Smooth muscle cell (in vitro differentiated cells): ENCODE measurements at regions not wholly inside any gene's neighbourhood (a gene's known extent, or its start where the extent isn't known, plus 50 kb on each side); places are given as distances from the start of the nearest gene placed in this dataset.

Source experiments
- DNase-seq: peaks from one replicate; lab custom pipeline; 2025; ENCODE audit not compliant: unreplicated experiment; lab: John Stamatoyannopoulos, UW
- H2AFZ ChIP-seq: fragments of 200-600 bp; sonication (generic); 2 replicates; pipeline ENCODE4 v1.6.0; 2016; ENCODE audit warnings: antibody characterized with exemption, low read depth, mild to moderate bottlenecking
- H3F3A ChIP-seq: fragments of 200-600 bp; sonication (generic); 2 replicates; pipeline ENCODE4 v1.6.0; 2017; ENCODE audit warnings: antibody characterized with exemption, low read depth
- H3K27ac ChIP-seq: fragments of 200-600 bp; sonication (generic); 2 replicates; pipeline ENCODE4 v1.5.1; 2016; ENCODE audit warnings: low read depth, mild to moderate bottlenecking
- H3K27me3 ChIP-seq: fragments of 200-600 bp; sonication (generic); 2 replicates; pipeline ENCODE4 v1.6.1; 2016; ENCODE audit warnings: low read depth, mild to moderate bottlenecking
- H3K36me3 ChIP-seq: fragments of 200-600 bp; sonication (generic); 2 replicates; pipeline ENCODE4 v1.5.1; 2016; ENCODE audit warnings: low read depth
- H3K4me1 ChIP-seq: fragments of 200-600 bp; sonication (generic); 2 replicates; pipeline ENCODE4 v1.5.1; 2016; ENCODE audit warnings: low read depth
- H3K4me2 ChIP-seq: fragments of 200-600 bp; sonication (generic); 2 replicates; pipeline ENCODE4 v1.6.0; 2016; ENCODE audit warnings: mild to moderate bottlenecking
- H3K4me3 ChIP-seq: fragments of 200-600 bp; sonication (generic); 2 replicates; pipeline ENCODE4 v1.5.1; 2016; ENCODE audit warnings: mild to moderate bottlenecking
- H3K79me2 ChIP-seq: fragments of 200-600 bp; sonication (generic); 2 replicates; pipeline ENCODE4 v1.6.0; 2016; ENCODE audit warnings: low read depth, mild to moderate bottlenecking
- H3K9ac ChIP-seq: fragments of 200-600 bp; sonication (generic); 2 replicates; pipeline ENCODE4 v1.6.0; 2016; ENCODE audit warnings: low read depth
- H3K9me3 ChIP-seq: fragments of 200-600 bp; sonication (generic); replicated peaks from 2 replicates; pipeline ENCODE4 v1.5.1; 2016; ENCODE audit warnings: low read depth
- H4K20me1 ChIP-seq: fragments of 200-600 bp; sonication (generic); 2 replicates; pipeline ENCODE4 v1.6.0; 2016; ENCODE audit warnings: low read depth
- CTCF ChIP-seq: fragments of 200-600 bp; sonication (generic); IDR thresholded peaks from 2 replicates; pipeline ENCODE4 v1.5.1; 2017; ENCODE audit warnings: borderline replicate concordance, mild to moderate bottlenecking, antibody characterized with exemption; ENCODE audit not compliant: insufficient read depth, poor library complexity, severe bottlenecking
- WGBS: methylation state at CpG from one replicate; pipeline ENCODE4 v1.1.7; 2016; ENCODE audit warnings: low lambda C conversion rate; 5-methylcytosine and 5-hydroxymethylcytosine counted together

DNA sequence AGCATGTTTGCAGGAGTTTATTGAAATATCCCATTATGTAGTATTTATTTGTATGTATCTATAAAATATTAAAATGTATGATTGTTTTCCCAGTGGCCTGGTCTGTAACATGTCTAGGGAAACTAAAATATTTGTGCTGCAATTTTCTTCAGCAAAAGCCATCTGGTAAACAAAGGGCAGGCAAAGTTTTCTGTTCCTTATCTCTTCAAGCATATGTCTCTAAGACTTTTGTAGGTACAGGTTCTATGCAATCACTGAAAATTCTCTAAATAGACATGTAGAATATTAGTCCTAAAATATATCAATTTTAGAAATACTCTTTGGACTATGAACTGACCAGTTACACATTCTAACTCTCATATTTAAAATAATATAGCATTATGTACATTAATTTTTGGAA is 585.8 kb upstream of the RGS18 start:
- no peak for DNase-seq
- TF ChIP-seq CTCF, result no peak
- Histone ChIP-seq H3K79me2 (no peaks in the 10 kb centered on the region), H3K27me3 (no peaks in the 10 kb centered on the region), H3K9me3 (no peaks in the 10 kb centered on the region), H3K4me3 (no peak overlapping the region), H3K4me2 (no peak overlapping the region), H3F3A (peaks cover 7% of the 10 kb centered on the region), H3K4me1 (no peaks in the 10 kb centered on the region), H3K36me3 (no peaks in the 10 kb centered on the region), H2AFZ (no peak overlapping the region), H3K27ac (no peak overlapping the region), H3K9ac (no peak overlapping the region), H4K20me1 (no peaks in the 10 kb centered on the region)

GRCh38 chr1:191575180-191575579 is 583.1 kb upstream of the RGS18 start:
- Histone ChIP-seq H3K9ac (no peak overlapping the region), H3K27ac (no peak overlapping the region), H3K4me1 (no peaks in the 10 kb centered on the region), H3K27me3 (no peaks in the 10 kb centered on the region), H3K9me3 (no peaks in the 10 kb centered on the region), H3F3A (peaks cover 7% of the 10 kb centered on the region), H3K79me2 (no peaks in the 10 kb centered on the region), H3K36me3 (no peaks in the 10 kb centered on the region), H3K4me3 (no peak overlapping the region), H3K4me2 (peak overlapping the region; percentile 35), H4K20me1 (no peaks in the 10 kb centered on the region), H2AFZ (no peak overlapping the region)
- 42% methylated on average over 3 of the region's 3 CpGs for WGBS
- no peak for DNase-seq
- TF ChIP-seq CTCF, result no peak

DNA sequence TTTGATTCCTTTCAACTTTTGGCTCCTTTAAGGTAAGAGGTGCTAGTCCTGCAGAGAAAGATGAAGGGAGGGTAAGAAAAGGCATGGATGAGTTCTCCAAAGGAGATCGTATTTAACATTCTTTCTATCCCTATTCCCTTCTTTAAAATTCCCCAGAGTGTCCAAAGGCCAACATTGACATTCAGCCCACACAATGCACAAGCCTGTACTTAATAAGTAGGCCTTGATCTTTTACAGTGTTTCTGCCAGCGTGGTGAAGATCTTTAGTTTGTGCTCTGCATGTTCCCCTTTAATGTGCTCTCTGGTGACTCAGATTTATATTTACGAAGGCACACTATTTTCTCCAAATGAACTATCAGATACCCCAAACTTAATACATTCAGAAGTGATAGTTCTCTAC is 582.5 kb upstream of the RGS18 start:
- peak overlapping the region; percentile 8 for H2AFZ ChIP-seq
- H3K4me2 ChIP-seq, result peak overlapping the region; percentile 35
- H3K79me2 ChIP-seq, result no peaks in the 10 kb centered on the region
- H3K4me3 ChIP-seq, result no peak overlapping the region
- H3K36me3 ChIP-seq, result no peaks in the 10 kb centered on the region
- no peaks in the 10 kb centered on the region for H3K27me3 ChIP-seq
- WGBS, result 45% methylated on average over 3 of the region's 3 CpGs
- H3F3A ChIP-seq, result peaks cover 7% of the 10 kb centered on the region
- H3K27ac ChIP-seq, result peak overlapping the region; percentile 25
- H3K9ac ChIP-seq, result no peak overlapping the region
- no peaks in the 10 kb centered on the region for H3K9me3 ChIP-seq
- H4K20me1 ChIP-seq, result no peaks in the 10 kb centered on the region
- no peak for TF ChIP-seq CTCF
- H3K4me1 ChIP-seq, result no peaks in the 10 kb centered on the region
- no peak for DNase-seq

GRCh38 chr1:191577213-191577612 is 581.0 kb upstream of the RGS18 start:
- Histone ChIP-seq H3K9ac (no peak overlapping the region), H2AFZ (no peak overlapping the region), H3K4me2 (no peak overlapping the region), H3K27ac (no peak overlapping the region), H3K27me3 (no peaks in the 10 kb centered on the region), H3K79me2 (no peaks in the 10 kb centered on the region), H3K4me1 (no peaks in the 10 kb centered on the region), H3F3A (peaks cover 7% of the 10 kb centered on the region), H4K20me1 (no peaks in the 10 kb centered on the region), H3K36me3 (no peaks in the 10 kb centered on the region), H3K9me3 (no peaks in the 10 kb centered on the region), H3K4me3 (no peak overlapping the region)
- no peak for DNase-seq
- WGBS, result 77% methylated on average over 4 of the region's 4 CpGs
- TF ChIP-seq CTCF, result no peak
